ENCODE measurements at regions not wholly inside any gene's neighbourhood (a gene's known extent, or its start where the extent isn't known, plus 50 kb on each side); places are given as distances from the start of the nearest gene placed in this dataset.
"Not testable (repeated sequence)": the region's sequence is repeated elsewhere in the genome, so short reads cannot be mapped to it uniquely, and the experiment has no call there.

DNA sequence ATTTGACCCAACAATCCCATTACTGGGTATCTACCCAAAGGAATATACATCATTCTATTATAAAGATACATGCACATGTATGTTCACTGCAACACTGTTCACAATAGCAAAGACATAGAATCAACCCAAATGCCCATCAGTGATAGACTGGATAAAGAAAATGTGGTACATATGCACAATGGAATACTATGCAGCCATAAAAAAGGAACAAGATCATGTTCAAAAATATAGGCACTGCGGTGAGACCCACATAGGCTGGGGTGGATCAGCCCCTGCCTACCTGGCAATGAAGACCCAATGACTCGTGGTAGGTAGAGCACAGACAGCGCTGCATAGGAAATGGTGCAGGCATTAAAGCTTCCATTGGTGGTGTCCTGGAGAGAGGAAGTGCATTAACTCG is 88.6 kb upstream of the NFIL3 start:
- H3K4me3 ChIP-seq (ENCODE audit: low read depth, low read length); in situ Hi-C loops (cut with HindIII; ENCODE audit: low sequenced_read_pairs): not testable (repeated sequence)

DNA sequence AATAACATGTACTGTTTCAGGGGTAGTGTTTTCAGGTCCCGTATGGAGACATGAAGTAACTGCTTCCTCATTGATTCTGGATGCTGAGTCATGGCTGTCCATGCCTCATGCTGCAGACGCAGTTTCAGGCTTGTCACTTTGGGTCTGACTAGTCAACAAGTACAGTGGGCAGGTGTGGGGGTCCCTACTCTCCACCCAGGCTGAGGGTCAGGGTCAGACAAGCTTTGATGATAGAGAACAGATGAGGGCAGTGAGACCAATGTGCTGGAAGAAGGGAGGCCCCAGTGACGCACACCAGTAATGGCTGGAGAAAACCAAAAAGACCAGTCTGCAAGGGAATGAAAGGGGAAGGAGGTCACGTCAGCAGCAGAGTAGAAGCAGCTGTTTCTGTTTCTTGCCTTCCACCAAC is 80.0 kb upstream of the NFIL3 start:
- no peak for TF ChIP-seq CTCF (IDR thresholded peaks at IDR 0.05; ENCODE audit: low read depth, low read length, missing control alignments)
- in situ Hi-C loops (cut with HindIII; ENCODE audit: low sequenced_read_pairs) = no loop called here
- H3K4me3 ChIP-seq (ENCODE audit: low read depth, low read length) = no peak overlapping the region
- DNase-seq (ENCODE audit: low read depth) = no peak

More for the DNA sequence above, 88.6 kb upstream of the NFIL3 start:
- DNase-seq (ENCODE audit: low read depth) = not testable (repeated sequence)

DNA sequence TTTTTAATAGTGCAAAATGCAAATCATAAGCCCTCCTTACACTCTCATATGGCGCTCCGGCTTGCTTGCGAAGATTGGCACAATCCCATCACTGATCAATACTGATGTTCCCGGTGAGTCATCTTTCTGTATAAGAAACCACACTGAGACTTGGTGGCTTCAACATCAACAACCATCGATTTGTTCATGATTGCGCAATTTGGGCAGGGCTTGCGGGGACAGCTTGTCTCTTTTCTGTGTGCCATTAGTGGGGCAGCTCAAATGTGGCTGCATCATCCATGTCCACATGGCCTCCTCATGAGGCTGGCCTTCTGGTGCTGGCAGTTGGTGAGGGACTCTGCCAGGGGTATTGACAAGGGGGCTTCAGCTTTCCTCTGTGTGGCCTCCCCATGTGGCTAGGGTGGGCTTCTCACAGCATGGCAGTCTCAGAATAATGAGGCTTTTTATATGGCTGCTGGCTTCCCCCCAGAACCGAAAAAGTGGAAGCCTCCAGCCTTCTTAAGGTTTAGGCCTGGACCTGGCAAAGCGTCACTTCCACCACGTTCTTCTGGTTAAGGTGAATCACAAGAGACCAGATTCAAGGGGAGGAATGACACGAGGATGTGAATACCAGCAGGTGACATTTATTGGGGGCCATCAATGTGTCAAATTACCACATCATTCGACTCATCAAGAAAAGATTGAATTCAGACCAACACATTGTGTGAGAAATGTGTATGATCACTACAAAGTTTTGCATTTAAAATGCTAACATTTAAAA is 79.5 kb upstream of the NFIL3 start:
- H3K4me3 ChIP-seq (ENCODE audit: low read depth, low read length) = no peak overlapping the region
- in situ Hi-C loops (cut with HindIII; ENCODE audit: low sequenced_read_pairs) = no loop called here
- TF ChIP-seq CTCF (IDR thresholded peaks at IDR 0.05; ENCODE audit: low read depth, low read length, missing control alignments) = no peak
- DNase-seq (ENCODE audit: low read depth) = no peak

DNA sequence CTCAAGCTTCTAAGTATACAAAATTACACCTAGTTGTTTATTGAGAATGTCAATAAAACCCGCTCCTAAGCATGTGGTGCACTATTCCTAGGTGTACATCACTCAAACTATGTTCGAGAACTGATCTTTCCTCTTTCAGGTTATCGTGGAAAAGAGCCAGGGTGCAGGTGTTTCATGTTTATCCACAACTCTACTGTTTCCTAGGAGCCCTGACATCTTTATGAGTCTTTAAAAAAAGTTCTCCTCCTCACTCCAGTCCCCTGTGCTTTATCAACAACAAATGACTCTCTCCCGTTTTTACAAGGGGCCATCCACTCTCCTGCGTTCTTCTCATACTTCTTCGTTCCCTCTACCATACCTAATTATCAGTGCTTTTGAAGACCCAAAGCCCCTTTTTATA is 78.8 kb upstream of the NFIL3 start:
- H3K4me3 ChIP-seq (ENCODE audit: low read depth, low read length) = no peak overlapping the region
- TF ChIP-seq CTCF (IDR thresholded peaks at IDR 0.05; ENCODE audit: low read depth, low read length, missing control alignments) = no peak
- no peak for DNase-seq (ENCODE audit: low read depth)
- in situ Hi-C loops (cut with HindIII; ENCODE audit: low sequenced_read_pairs) = no loop called here

DNA sequence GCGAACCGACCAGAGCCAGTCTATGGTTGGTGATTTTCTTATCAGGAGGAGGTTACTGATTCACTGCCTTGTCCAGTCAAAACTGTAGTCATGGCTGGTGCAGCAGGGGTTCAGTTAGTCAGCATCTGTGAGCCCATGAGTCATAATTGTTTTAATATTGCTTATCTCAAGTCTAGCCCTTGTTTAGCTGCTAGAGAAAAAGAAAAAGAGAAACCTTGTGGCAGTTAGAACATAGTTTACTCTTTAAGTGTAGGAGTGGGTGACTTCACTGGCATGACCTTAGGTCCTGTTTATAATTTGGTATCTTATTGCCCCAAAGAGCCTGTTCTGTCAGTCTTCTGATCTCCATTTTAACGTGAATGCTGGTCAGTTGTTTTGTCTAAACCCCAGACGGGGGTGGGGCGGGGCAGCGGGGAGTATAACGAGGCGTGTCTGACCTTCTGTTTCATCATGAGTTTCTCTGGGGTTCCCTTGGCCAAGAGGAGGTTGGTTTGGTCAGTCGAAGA is 76.9 kb upstream of the NFIL3 start:
- TF ChIP-seq CTCF (IDR thresholded peaks at IDR 0.05; ENCODE audit: low read depth, low read length, missing control alignments) = no peak
- peak; percentile 69 for DNase-seq (ENCODE audit: low read depth)
- H3K4me3 ChIP-seq (ENCODE audit: low read depth, low read length) = no peak overlapping the region
- in situ Hi-C loops (cut with HindIII; ENCODE audit: low sequenced_read_pairs) = no loop called here

GRCh38 chr9:91496351-91496750 is 72.7 kb upstream of the NFIL3 start:
- TF ChIP-seq CTCF (IDR thresholded peaks at IDR 0.05; ENCODE audit: low read depth, low read length, missing control alignments) = no peak
- in situ Hi-C loops (cut with HindIII; ENCODE audit: low sequenced_read_pairs) = no loop called here
- no peak for DNase-seq (ENCODE audit: low read depth)
- no peak overlapping the region for H3K4me3 ChIP-seq (ENCODE audit: low read depth, low read length)

GRCh38 chr9:91495450-91495849 is 71.8 kb upstream of the NFIL3 start:
- in situ Hi-C loops (cut with HindIII; ENCODE audit: low sequenced_read_pairs) = no loop called here
- DNase-seq (ENCODE audit: low read depth) = peak; percentile 91
- TF ChIP-seq CTCF (IDR thresholded peaks at IDR 0.05; ENCODE audit: low read depth, low read length, missing control alignments) = no peak

More at GRCh38 chr9:91495450-91495849, 71.8 kb upstream of the NFIL3 start:
- no peak overlapping the region for H3K4me3 ChIP-seq (ENCODE audit: low read depth, low read length)
